Fibroblast of skin of scalp (primary cell): ENCODE measurements at regions not wholly inside any gene's neighbourhood (a gene's known extent, or its start where the extent isn't known, plus 50 kb on each side); places are given as distances from the start of the nearest gene placed in this dataset.
"Not testable (repeated sequence)": the region's sequence is repeated elsewhere in the genome, so short reads cannot be mapped to it uniquely, and the experiment has no call there.

Experiments
- DNase-seq: peaks from one replicate; pipeline ENCODE4 v3.0.0-alpha.2; 2013

GRCh38 chr12:131214936-131215335 is 261.2 kb downstream of the ADGRD1 start:
- DNase-seq: not testable (repeated sequence)

- not testable (repeated sequence) for DNase-seq
Measured at GRCh38 chr12:131216587-131216986, 262.9 kb downstream of the ADGRD1 start.

GRCh38 chr12:131217024-131217586 is 263.4 kb downstream of the ADGRD1 start:
- no peak for DNase-seq

DNA sequence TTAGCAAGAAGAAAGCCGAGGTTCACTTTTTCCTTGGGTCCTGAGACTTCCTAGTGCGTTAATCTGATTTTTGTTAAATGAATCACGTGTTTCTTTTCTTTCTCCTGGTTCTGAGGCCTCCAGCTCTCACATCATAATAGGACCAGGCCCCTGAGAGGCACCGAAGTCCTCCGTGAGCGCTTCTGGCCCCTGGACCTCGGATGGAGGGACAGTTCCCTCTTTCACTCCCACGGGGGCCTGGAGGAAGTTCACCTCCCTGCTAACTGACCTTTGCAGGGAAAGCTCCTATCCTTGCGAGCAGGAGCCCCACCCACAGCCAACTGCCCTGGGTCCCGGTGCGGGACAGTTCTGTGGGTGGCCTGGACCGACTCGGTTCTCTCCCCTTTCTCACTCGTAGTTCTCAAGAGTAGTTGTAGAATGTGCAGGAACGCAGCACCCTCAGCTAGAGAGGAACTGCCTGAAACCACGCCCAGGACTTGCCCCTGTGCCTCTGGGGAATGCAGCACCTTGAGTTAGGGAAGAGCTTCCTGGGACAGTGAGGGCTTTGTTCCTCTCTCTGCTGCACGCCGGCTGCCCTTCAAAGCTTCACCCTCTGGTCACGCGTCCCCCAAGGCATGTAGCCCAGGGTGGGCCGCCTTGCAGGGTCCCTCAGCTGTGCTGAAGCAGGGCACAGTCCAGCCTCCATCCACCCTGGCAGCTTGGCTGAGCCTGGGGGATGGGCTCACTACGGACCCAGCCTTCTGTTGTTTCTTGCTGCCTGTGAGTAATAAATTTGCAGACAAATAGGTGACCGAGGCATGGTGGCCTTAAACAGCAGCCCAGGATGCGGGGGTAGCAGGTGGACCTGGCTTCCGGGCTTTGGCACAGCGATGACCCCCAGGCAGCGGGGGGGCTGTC is 264.6 kb downstream of the ADGRD1 start:
- DNase-seq: no peak

GRCh38 chr12:131218923-131219669 is 265.4 kb downstream of the ADGRD1 start:
- no peak for DNase-seq

- DNase-seq: no peak
Measured at GRCh38 chr12:131219670-131220330, 266.1 kb downstream of the ADGRD1 start.

DNA sequence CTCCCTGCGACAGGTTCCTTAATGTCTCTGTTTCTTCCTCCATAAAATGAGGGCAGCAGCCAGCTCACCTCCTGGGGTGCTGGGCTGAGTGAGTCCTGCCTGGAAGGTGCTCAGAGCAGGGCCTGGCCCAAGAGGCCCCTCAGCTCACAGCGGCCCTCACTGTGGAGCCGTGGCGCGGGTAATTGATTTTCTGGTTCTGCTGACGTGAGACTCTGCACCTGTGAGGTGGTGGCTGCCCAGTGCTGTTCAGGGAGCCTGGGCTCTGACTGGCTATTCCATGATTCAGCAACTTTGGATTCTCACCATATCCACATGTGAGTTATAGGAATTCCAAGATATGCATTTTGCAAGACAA is 266.6 kb downstream of the ADGRD1 start:
- no peak for DNase-seq

DNA sequence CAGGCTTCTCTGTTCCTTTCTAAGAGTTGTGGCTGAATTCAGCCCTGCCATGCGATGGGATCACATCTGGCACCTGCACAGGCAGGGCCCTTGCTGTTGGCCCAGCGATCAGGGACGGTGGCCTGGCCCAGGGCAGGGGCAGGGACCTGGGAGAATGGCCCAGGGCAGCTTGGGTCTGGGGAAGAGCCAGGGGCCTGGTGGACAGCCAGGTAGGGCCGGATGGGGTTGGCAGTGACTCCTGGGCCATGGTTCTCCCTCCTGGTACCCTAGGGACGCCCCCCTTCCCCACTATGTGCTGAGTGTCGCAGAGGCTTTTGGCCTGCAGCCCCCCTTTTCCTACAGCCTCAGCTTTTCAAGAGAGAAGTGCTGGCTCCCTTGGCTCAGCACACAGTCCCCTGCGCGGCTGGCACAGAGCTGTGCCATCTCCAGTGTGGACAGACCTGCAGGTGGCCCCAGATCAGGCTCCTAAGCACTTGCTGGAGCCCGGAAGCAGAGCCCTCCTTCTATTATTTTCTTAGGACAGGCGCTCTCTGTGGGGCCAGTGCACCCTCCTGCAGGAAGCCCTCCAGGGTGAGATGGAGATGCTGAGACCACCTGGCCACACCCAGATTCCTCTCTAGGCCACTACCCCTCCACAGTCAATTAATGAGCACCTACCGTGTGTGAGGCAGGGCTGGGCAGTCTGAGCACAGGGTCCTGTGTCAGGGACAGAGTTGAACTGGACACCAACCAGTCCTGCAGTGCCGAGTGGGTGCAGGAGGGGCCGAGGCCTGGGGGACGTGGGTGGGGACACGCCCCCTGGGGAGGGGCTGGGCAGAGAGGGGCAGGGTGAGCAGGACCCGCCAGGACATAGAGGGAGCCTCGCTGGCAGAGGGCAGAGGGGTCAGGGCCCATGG is 267.6 kb downstream of the ADGRD1 start:
- no peak for DNase-seq

DNA sequence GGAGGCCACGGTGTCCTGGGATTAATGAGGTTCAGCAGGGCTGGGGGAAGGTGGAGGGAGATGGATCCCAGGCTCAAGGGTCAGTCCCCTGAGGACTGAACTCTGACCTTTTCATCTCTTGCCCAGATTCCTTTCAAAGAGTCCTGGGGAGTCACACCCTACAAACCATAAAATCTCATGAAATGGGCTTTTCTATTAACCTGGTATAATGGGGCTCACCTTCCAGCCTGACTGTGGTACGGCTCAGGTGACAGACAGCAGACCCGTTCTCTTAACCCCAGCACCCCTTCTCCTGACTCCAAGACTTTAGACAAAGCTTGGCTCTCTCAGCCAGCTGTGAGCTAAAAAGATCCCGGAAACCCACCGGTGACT is 268.2 kb downstream of the ADGRD1 start:
- DNase-seq: no peak

- DNase-seq: peak; percentile 1
Measured at GRCh38 chr12:131222329-131223139, 268.8 kb downstream of the ADGRD1 start.

GRCh38 chr12:131223171-131223761 is 269.6 kb downstream of the ADGRD1 start:
- DNase-seq: no peak

- DNase-seq: no peak
Measured at GRCh38 chr12:131223791-131224225, 270.1 kb downstream of the ADGRD1 start.

DNA sequence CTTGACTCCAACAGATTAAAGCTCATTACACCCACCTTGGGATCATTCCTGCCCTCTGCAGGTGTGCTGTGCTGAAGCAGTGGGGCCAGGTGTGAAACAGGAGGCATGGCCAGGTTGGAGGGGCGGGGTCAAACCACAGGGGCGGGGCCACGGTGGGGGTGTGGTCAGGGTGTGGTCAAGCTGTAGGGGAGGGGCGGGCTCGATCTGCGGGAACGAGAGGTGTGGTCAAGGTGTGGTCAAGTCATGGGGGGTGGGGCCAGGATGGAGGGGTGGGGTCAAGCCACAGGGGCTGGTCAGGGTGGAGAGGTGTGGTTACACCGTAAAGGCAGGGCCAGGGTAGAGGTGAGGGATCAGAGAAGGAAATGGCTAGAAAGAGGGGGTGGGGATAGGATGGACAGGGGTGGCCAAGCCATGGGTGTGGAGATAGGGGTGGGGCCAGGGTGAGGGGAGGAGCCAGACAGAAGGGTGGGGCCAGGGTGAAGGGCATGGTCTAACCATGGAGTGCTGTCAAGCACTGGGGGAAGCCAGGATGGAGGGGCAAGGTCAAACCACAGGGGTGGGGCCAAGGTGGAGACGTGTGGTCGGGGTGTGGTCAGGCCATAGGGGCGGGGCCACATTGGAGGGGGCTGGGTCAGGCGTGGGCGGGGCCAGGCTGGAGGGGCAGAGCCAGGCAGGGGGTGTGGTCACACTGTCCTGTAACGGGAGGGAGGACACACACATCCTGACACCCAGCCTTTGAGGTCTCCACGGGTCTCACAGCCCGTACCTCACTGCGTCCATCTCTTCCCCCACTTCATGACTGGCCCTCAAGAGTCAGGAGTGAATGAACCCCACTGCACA is 270.7 kb downstream of the ADGRD1 start:
- DNase-seq: not testable (repeated sequence)

- DNase-seq: not testable (repeated sequence)
Measured at GRCh38 chr12:131225066-131225380, 271.3 kb downstream of the ADGRD1 start.

DNA sequence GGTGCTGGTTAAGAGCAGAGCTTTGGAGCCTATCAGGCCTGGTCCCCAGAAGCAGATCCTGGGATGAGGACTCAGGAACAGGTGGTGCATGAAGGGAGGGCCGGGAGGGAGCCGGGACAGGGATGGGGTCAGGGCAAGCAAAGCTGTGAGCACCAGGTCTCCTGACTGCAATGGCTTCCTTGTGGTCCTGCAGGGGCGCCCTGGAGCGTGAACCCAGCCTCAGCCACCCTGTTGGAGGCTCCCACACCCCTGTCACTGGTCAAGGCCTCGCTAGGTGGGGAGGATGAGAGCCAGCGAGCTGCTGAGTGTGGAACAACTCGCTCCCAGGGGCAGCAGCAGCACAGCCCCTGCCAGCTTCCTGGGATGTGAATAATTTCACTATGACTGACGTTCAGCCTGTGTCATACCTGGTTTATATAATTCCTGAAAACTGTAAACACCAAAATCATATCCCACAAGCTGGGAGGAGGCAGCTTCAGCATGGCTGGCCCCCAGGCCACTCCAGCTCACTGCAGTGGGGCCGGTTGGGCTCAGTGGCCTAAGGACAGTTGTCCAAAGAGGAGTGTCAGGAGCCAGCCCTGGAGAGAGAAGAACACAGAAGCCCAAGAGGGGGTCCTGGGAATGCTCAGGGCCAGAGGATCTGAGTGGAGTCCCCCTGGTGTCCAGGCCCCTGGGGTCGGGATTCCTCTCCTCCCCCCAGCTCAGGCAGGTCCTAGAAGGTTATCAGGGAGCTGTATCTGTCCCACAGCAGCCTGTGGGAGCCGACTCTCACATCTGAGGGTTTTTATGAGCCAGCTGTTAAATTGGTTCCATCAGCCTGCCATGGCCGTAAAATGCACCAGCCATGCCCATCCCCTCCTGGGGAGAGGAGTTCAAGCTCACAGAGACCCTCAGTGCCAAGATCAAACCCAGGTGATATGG is 272.9 kb downstream of the ADGRD1 start:
- no peak for DNase-seq

GRCh38 chr12:131227641-131228040 is 273.9 kb downstream of the ADGRD1 start:
- not testable (repeated sequence) for DNase-seq

GRCh38 chr12:131229079-131229425 is 275.3 kb downstream of the ADGRD1 start:
- DNase-seq: not testable (repeated sequence)
